Mesenchymal stem cell (in vitro differentiated cells and primary cell): ENCODE measurements at regions not wholly inside any gene's neighbourhood (a gene's known extent, or its start where the extent isn't known, plus 50 kb on each side); places are given as distances from the start of the nearest gene placed in this dataset.
"Not testable (repeated sequence)": the region's sequence is repeated elsewhere in the genome, so short reads cannot be mapped to it uniquely, and the experiment has no call there.

Experiments
- DNase-seq: peaks from one replicate; pipeline ENCODE4 v3.0.0-alpha.2; 2013
- H2AFZ ChIP-seq: one replicate; pipeline ENCODE4 v1.6.1; 2013; ENCODE audit warnings: low read depth, mild to moderate bottlenecking, control low read depth, inconsistent platforms, low read length, moderate library complexity
- H2AK5ac ChIP-seq: 2 replicates; pipeline ENCODE4 v1.6.1; 2013; ENCODE audit warnings: low read length, moderate library complexity, mild to moderate bottlenecking, inconsistent platforms; ENCODE audit not compliant: severe bottlenecking
- H2BK120ac ChIP-seq: one replicate; pipeline ENCODE4 v1.6.1; 2013; ENCODE audit warnings: low read depth, mild to moderate bottlenecking, inconsistent platforms, low read length, moderate library complexity
- H2BK12ac ChIP-seq, 2 experiments: one replicate each; pipeline ENCODE4 v1.6.1; 2013; ENCODE audit warnings: inconsistent platforms in 2 of 2, low read length in 2 of 2, mild to moderate bottlenecking in 2 of 2, moderate library complexity in 2 of 2, control low read depth in 1 of 2
- H2BK15ac ChIP-seq: one replicate; pipeline ENCODE4 v1.6.1; 2013; ENCODE audit warnings: mild to moderate bottlenecking, low read depth, inconsistent platforms; ENCODE audit not compliant: poor library complexity, severe bottlenecking
- H2BK5ac ChIP-seq: 2 replicates; pipeline ENCODE4 v1.6.1; 2013; ENCODE audit warnings: low read depth, mild to moderate bottlenecking, low read length, control low read depth, inconsistent platforms; ENCODE audit not compliant: poor library complexity, severe bottlenecking
- H3K14ac ChIP-seq, 2 experiments: one replicate each; pipeline ENCODE4 v1.6.1; 2013; ENCODE audit warnings: inconsistent platforms in 2 of 2, low read length in 2 of 2, control low read depth in 1 of 2, mild to moderate bottlenecking in 1 of 2, moderate library complexity in 1 of 2
- H3K18ac ChIP-seq, 2 experiments: one replicate each; pipeline ENCODE4 v1.6.1; 2013; ENCODE audit warnings: inconsistent platforms in 2 of 2, low read length in 2 of 2, control low read depth in 1 of 2, low read depth in 1 of 2, mild to moderate bottlenecking in 1 of 2
- H3K23ac ChIP-seq, 2 experiments: one replicate each; pipeline ENCODE4 v1.6.1; 2013; ENCODE audit warnings: inconsistent platforms in 2 of 2, low read length in 2 of 2, mild to moderate bottlenecking in 2 of 2, moderate library complexity in 2 of 2, control low read depth in 1 of 2
- H3K27ac ChIP-seq: 2 replicates; pipeline ENCODE4 v1.5.1; 2013; ENCODE audit warnings: mild to moderate bottlenecking, moderate library complexity, low read length, control low read depth, inconsistent platforms; ENCODE audit not compliant: poor library complexity, severe bottlenecking
- H3K27me3 ChIP-seq, 2 experiments: 2 replicates each; pipeline versions ENCODE4 v1.6.1 to v1.7.0; 2013; ENCODE audit warnings: low read length in 2 of 2, mild to moderate bottlenecking in 2 of 2, moderate library complexity in 2 of 2, control low read depth in 1 of 2, inconsistent platforms in 1 of 2; ENCODE audit not compliant: control insufficient read depth in 1 of 2, insufficient read depth in 1 of 2
- H3K36me3 ChIP-seq, 2 experiments: 2 replicates each; pipeline versions ENCODE4 v1.6.1 to v1.7.0; 2013; ENCODE audit warnings: low read length in 2 of 2, control low read depth in 1 of 2, inconsistent platforms in 1 of 2, low read depth in 1 of 2, mild to moderate bottlenecking in 1 of 2; ENCODE audit not compliant: insufficient read depth in 2 of 2, control insufficient read depth in 1 of 2
- H3K4ac ChIP-seq, 2 experiments: one replicate each; pipeline ENCODE4 v1.6.1; 2013; ENCODE audit warnings: inconsistent platforms in 2 of 2, low read length in 2 of 2, mild to moderate bottlenecking in 2 of 2, moderate library complexity in 2 of 2, control low read depth in 1 of 2, low read depth in 1 of 2
- H3K4me1 ChIP-seq: 2 replicates; pipeline ENCODE4 v1.6.1; 2013; ENCODE audit warnings: low read depth, low read length, control low read depth; ENCODE audit not compliant: control insufficient read depth, insufficient read depth
- H3K4me2 ChIP-seq: 2 replicates; pipeline ENCODE4 v1.6.1; 2013; ENCODE audit warnings: low read length, mild to moderate bottlenecking, inconsistent platforms; ENCODE audit not compliant: poor library complexity, severe bottlenecking
- H3K4me3 ChIP-seq, 2 experiments: 2 replicates each; pipeline versions ENCODE4 v1.5.1 to v1.7.0; 2013; ENCODE audit warnings: low read length in 2 of 2, mild to moderate bottlenecking in 2 of 2, control low read depth in 1 of 2, low read depth in 1 of 2; ENCODE audit not compliant: insufficient read depth in 1 of 2
- H3K79me1 ChIP-seq: replicated peaks from 2 replicates; pipeline ENCODE4 v1.6.1; 2013; ENCODE audit warnings: mild to moderate bottlenecking, control low read depth, low read length, inconsistent platforms; ENCODE audit not compliant: poor library complexity, severe bottlenecking
- H3K9ac ChIP-seq: 2 replicates; pipeline ENCODE4 v1.7.0; 2013; ENCODE audit warnings: mild to moderate bottlenecking, low read length, moderate library complexity
- H3K9me3 ChIP-seq: 2 replicates; pipeline ENCODE4 v1.7.0; 2013; ENCODE audit warnings: mild to moderate bottlenecking, low read length; ENCODE audit not compliant: control insufficient read depth
- H4K8ac ChIP-seq: one replicate; pipeline ENCODE4 v1.6.1; 2013; ENCODE audit warnings: inconsistent platforms, mild to moderate bottlenecking, low read length, moderate library complexity
- H4K91ac ChIP-seq: one replicate; pipeline ENCODE4 v1.6.1; 2013; ENCODE audit warnings: mild to moderate bottlenecking, low read length, inconsistent platforms
- WGBS: methylation state at CpG from one replicate; pipeline ENCODE4 v1.1.7; 2013; ENCODE audit warnings: mixed read lengths; 5-methylcytosine and 5-hydroxymethylcytosine counted together

DNA sequence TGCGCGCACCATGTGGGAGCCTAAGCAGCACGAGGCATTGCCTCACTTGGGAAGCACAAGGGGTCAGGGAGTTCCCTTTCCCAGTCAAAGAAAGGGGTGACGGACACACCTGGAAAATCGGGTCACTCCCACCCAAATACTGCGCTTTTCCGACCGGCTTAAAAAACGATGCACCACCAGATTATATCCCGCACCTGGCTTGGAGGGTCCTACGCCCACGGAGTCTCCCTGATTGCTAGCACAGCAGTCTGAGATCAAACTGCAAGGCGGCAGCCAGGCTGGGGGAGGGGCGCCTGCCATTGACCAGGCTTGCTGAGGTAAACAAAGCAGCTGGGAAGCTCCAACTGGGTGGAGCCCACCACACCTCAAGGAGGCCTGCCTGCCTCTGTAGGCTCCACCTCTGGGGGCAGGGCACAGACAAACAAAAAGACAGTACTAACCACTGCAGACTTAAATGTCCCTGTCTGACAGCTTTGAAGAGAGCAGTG is 627.7 kb upstream of the VRK2 start:
- not testable (repeated sequence) for H3K36me3 ChIP-seq, H2AK5ac ChIP-seq, H3K27ac ChIP-seq, H2BK12ac ChIP-seq, H3K4me2 ChIP-seq, H3K9ac ChIP-seq, H3K23ac ChIP-seq, H3K4me1 ChIP-seq, H4K91ac ChIP-seq, DNase-seq, H3K27me3 ChIP-seq, H3K18ac ChIP-seq, H3K14ac ChIP-seq, H4K8ac ChIP-seq, H2BK15ac ChIP-seq, H2AFZ ChIP-seq, H3K9me3 ChIP-seq, H3K79me1 ChIP-seq, H2BK5ac ChIP-seq, H2BK120ac ChIP-seq, H3K4ac ChIP-seq, H3K4me3 ChIP-seq
- 87% methylated on average over 14 of the region's 14 CpGs for WGBS

GRCh38 chr2:57429831-57430230 is 616.8 kb upstream of the VRK2 start:
- no peaks in the 10 kb centered on the region for H3K4me1 ChIP-seq
- H2BK120ac ChIP-seq: no peak overlapping the region
- H3K4ac ChIP-seq: no peak overlapping the region
- DNase-seq: no peak
- no peak overlapping the region for H3K4me3 ChIP-seq
- no peak overlapping the region for H4K91ac ChIP-seq
- no peaks in the 10 kb centered on the region for H3K9me3 ChIP-seq
- H3K18ac ChIP-seq: no peak overlapping the region
- H2BK12ac ChIP-seq: no peak overlapping the region
- no peak overlapping the region for H3K23ac ChIP-seq
- H2AFZ ChIP-seq: no peak overlapping the region
- H3K79me1 ChIP-seq: no peaks in the 10 kb centered on the region
- H3K36me3 ChIP-seq: no peaks in the 10 kb centered on the region
- no peak overlapping the region for H4K8ac ChIP-seq
- no peak overlapping the region for H3K27ac ChIP-seq
- no peaks in the 10 kb centered on the region for H3K27me3 ChIP-seq
- no peak overlapping the region for H3K9ac ChIP-seq
- H2BK5ac ChIP-seq: no peak overlapping the region
- no peak overlapping the region for H3K4me2 ChIP-seq
- no peak overlapping the region for H2BK15ac ChIP-seq
- H3K14ac ChIP-seq: no peak overlapping the region
- no peak overlapping the region for H2AK5ac ChIP-seq
- no CpG with 5 or more reads among the region's 1 CpG for WGBS

GRCh38 chr2:57432528-57432927 is 614.1 kb upstream of the VRK2 start:
- Histone ChIP-seq H3K9me3 (no peaks in the 10 kb centered on the region), H3K4me1 (no peaks in the 10 kb centered on the region), H3K4ac (no peak overlapping the region), H3K27ac (no peak overlapping the region), H2BK5ac (no peak overlapping the region), H3K27me3 (no peaks in the 10 kb centered on the region), H3K79me1 (no peaks in the 10 kb centered on the region), H2AFZ (no peak overlapping the region), H2AK5ac (no peak overlapping the region), H3K14ac (no peak overlapping the region), H3K4me3 (no peak overlapping the region), H3K36me3 (no peaks in the 10 kb centered on the region), H4K91ac (no peak overlapping the region), H2BK15ac (no peak overlapping the region), H3K4me2 (no peak overlapping the region), H2BK12ac (no peak overlapping the region), H3K18ac (no peak overlapping the region), H2BK120ac (no peak overlapping the region), H3K23ac (no peak overlapping the region), H3K9ac (no peak overlapping the region), H4K8ac (no peak overlapping the region)
- WGBS: 0% methylated on average over 1 of the region's 1 CpG
- DNase-seq: peak; percentile 8

DNA sequence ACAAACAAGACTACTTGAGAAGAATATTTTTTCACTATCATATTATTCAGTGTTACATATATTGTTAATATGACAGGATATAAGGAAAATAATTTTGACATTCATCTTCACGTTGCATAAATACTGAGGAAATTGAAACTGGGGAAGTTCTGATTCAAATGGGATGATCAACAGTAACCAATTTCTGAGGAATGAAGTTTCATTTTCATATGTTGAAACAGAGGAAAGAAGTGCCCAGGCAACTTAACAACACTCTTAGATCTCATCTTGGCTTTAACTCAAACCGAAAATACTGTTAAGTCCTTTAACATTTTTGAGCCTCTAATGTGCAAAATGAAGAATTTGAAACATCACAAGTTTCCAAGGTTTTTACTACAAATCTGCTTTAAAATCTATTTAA is 612.2 kb upstream of the VRK2 start:
- H3K9me3 ChIP-seq: no peaks in the 10 kb centered on the region
- H3K36me3 ChIP-seq: no peaks in the 10 kb centered on the region
- H2BK12ac ChIP-seq: no peak overlapping the region
- no peaks in the 10 kb centered on the region for H3K27me3 ChIP-seq
- no peaks in the 10 kb centered on the region for H3K4me1 ChIP-seq
- no peak overlapping the region for H2AK5ac ChIP-seq
- H4K91ac ChIP-seq: no peak overlapping the region
- H3K4me3 ChIP-seq: no peak overlapping the region
- H2BK15ac ChIP-seq: no peak overlapping the region
- peak overlapping the region; percentile 21 for H3K9ac ChIP-seq
- no peak overlapping the region for H2AFZ ChIP-seq
- WGBS: 89% methylated on average over 1 of the region's 2 CpGs
- no peak overlapping the region for H3K18ac ChIP-seq
- H3K4ac ChIP-seq: no peak overlapping the region
- H3K79me1 ChIP-seq: no peaks in the 10 kb centered on the region
- DNase-seq: no peak
- no peak overlapping the region for H4K8ac ChIP-seq
- H3K4me2 ChIP-seq: no peak overlapping the region
- no peak overlapping the region for H2BK120ac ChIP-seq
- H2BK5ac ChIP-seq: no peak overlapping the region
- H3K23ac ChIP-seq: no peak overlapping the region
- H3K14ac ChIP-seq: no peak overlapping the region
- no peak overlapping the region for H3K27ac ChIP-seq
